Neutrophil (primary cell): ENCODE measurements at regions not wholly inside any gene's neighbourhood (a gene's known extent, or its start where the extent isn't known, plus 50 kb on each side); places are given as distances from the start of the nearest gene placed in this dataset.

Source experiments
- H3K27ac ChIP-seq: fragments of 200-600 bp; sonication (generic); 2 replicates; pipeline ENCODE4 v1.5.1; 2016; ENCODE audit warnings: mild to moderate bottlenecking, moderate library complexity
- H3K27me3 ChIP-seq: fragments of 200-600 bp; sonication (generic); 2 replicates; pipeline ENCODE4 v1.6.0; 2016; ENCODE audit warnings: mild to moderate bottlenecking
- H3K36me3 ChIP-seq: fragments of 200-600 bp; sonication (generic); 2 replicates; pipeline ENCODE4 v1.5.1; 2017
- H3K4me1 ChIP-seq, 2 experiments: fragments of 200-600 bp in 1 of 2; sonication (generic) in 1 of 2; 1 replicate in 1 of 2; 2 replicates in 1 of 2; pipeline versions ENCODE4 v1.5.1 to v1.6.1; 2013 to 2016; ENCODE audit warnings: low read depth in 1 of 2, low read length in 1 of 2, mild to moderate bottlenecking in 1 of 2, moderate library complexity in 1 of 2; ENCODE audit not compliant: control insufficient read depth in 1 of 2, insufficient read depth in 1 of 2
- H3K4me3 ChIP-seq, 2 experiments: fragments of 200-600 bp in 1 of 2; sonication (generic) in 1 of 2; 1 replicate in 1 of 2; 2 replicates in 1 of 2; pipeline ENCODE4 v1.5.1; 2013 to 2016; ENCODE audit warnings: low read depth in 1 of 2, low read length in 1 of 2, mild to moderate bottlenecking in 1 of 2, moderate library complexity in 1 of 2
- H3K9me3 ChIP-seq: fragments of 200-600 bp; sonication (generic); 2 replicates; pipeline ENCODE4 v1.5.1; 2016
- CTCF ChIP-seq: fragments of 200-600 bp; sonication (generic); IDR thresholded peaks from 2 replicates; pipeline ENCODE4 v1.5.1; 2016; ENCODE audit warnings: antibody characterized with exemption

- Histone ChIP-seq H3K4me3 (peak overlapping the region; percentile 60 to 62), H3K27ac (peak overlapping the region; percentile 69), H3K36me3 (no peaks in the 10 kb centered on the region), H3K9me3 (no peaks in the 10 kb centered on the region), H3K4me1 (peaks cover 32 to 35% of the 10 kb centered on the region in 2 experiments), H3K27me3 (peaks cover 20% of the 10 kb centered on the region)
- no peak for TF ChIP-seq CTCF
These were observed 114.8 kb upstream of the PRSS16 start for GRCh38 chr6:27132532-27133280.

DNA sequence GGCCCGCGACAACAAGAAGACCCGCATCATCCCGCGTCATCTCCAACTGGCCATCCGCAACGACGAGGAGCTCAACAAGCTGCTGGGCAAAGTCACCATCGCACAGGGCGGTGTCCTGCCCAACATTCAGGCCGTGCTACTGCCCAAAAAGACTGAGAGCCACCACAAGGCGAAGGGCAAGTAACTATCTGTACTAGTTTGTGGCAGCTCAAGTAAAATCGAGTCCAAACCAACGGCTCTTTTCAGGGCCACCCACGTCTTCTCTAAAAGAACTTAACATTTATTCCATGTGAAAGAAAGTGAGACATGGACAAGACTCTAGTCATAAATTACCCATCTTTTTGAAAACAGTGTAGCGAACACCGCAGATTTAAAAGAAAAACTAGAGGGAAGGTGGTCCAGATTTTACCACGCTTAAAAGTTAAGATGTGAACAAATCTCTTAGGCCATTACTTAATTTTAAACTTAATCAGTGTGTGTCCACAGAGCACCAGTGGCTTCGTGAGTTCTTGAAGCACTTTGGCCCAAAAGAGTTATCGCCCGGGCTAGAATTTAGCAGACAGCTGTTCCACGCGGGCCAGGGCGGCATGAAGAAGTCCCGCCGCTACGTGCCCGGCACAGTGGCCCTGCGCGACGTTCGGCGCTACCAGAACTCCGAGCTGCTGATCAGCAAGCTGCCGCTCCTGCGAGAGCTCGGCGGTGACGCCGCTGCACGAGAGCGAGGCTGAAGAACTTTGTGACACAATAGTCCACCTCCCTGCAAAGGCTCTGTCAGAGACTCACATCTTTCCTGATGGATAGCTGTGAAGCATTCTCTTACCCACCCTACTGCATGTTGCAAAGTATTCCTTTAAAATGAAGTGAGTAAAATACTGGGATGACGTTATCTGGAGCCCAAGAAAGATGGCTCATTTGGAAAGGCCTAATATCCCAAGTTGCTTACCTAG is 113.9 kb upstream of the PRSS16 start:
- Histone ChIP-seq H3K4me1 (peaks cover 32 to 35% of the 10 kb centered on the region in 2 experiments), H3K27me3 (peaks cover 20% of the 10 kb centered on the region)

DNA sequence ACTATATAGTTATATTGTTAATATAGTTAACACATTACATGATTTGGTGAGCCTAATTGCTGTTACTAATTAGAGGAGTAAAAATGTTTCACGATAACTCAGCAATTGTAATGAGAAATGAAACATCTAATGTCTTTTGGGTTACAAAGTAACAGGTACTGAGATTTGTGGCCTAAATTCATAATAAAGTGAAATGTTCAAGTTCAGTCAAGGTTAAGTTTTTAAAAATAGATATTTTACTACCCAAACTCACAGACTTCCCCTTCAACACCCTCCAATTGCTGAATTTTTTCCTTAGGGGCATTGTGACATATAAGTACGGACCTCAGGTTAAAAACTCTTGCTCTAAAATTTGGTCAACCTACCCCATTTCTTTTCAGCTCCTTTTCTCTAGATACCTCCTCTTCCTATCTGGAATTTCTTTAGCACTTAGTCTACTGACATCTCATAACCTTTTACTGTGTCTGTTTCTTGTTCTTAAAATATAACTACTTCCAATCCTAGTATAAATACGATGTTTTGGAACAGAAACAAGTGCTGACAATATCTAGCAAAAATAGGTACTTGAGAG is 112.3 kb upstream of the PRSS16 start:
- Histone ChIP-seq H3K9me3 (no peaks in the 10 kb centered on the region), H3K4me3 (no peak overlapping the region), H3K4me1 (peaks cover 47 to 50% of the 10 kb centered on the region in 2 experiments), H3K36me3 (no peaks in the 10 kb centered on the region), H3K27me3 (peaks cover 20% of the 10 kb centered on the region), H3K27ac (no peak overlapping the region)
- no peak for TF ChIP-seq CTCF

More for the DNA sequence above, 113.9 kb upstream of the PRSS16 start:
- Histone ChIP-seq H3K9me3 (no peaks in the 10 kb centered on the region), H3K4me3 (peak overlapping the region; percentile 60 to 62), H3K36me3 (no peaks in the 10 kb centered on the region), H3K27ac (peak overlapping the region; percentile 69)
- TF ChIP-seq CTCF = no peak

- peaks cover 20% of the 10 kb centered on the region for H3K27me3 ChIP-seq
- H3K9me3 ChIP-seq = no peaks in the 10 kb centered on the region
- peaks cover 44 to 48% of the 10 kb centered on the region in 2 experiments for H3K4me1 ChIP-seq
- no peak overlapping the region for H3K4me3 ChIP-seq
- no peaks in the 10 kb centered on the region for H3K36me3 ChIP-seq
- TF ChIP-seq CTCF = no peak
- H3K27ac ChIP-seq = no peak overlapping the region
These were observed 111.3 kb upstream of the PRSS16 start for GRCh38 chr6:27136077-27136644.
